HG02840 (cell line): ENCODE measurements at regions not wholly inside any gene's neighbourhood (a gene's known extent, or its start where the extent isn't known, plus 50 kb on each side); places are given as distances from the start of the nearest gene placed in this dataset.

Source experiments
- ATAC-seq: cut with Tn5 transposase; IDR thresholded peaks from one replicate; pipeline ENCODE4 v1.9.1; 2021; ENCODE audit warnings: mild to moderate bottlenecking, moderate library complexity, moderate number of reproducible peaks; ENCODE audit not compliant: unreplicated experiment, low FRiP score

GRCh38 chr20:20835897-20836296 lies 123.5 kb upstream of the RALGAPA2 start:
- ATAC-seq: no peak

DNA sequence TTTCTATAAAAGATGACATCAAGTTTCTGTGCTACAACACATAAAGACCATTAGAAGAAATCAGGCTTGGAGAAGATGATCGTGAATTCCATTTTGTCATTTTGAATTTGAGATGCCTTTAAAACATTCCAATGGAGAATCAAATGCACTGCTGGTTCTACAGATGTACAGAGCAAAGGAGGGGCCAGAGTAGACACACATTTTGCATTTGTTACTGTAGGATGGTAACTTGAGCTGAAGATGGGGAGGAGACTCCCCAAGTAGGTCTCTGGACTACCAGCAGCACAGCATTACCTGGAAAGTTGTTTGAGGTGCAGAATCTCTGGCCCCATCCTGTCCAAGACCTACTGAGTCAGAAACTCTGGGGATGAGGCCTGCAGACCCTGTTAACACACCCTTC lies 121.6 kb upstream of the RALGAPA2 start:
- no peak for ATAC-seq

GRCh38 chr20:20832715-20833114 lies 120.3 kb upstream of the RALGAPA2 start:
- ATAC-seq: no peak

- no peak for ATAC-seq
Observed at GRCh38 chr20:20831794-20832193, 119.3 kb upstream of the RALGAPA2 start.

DNA sequence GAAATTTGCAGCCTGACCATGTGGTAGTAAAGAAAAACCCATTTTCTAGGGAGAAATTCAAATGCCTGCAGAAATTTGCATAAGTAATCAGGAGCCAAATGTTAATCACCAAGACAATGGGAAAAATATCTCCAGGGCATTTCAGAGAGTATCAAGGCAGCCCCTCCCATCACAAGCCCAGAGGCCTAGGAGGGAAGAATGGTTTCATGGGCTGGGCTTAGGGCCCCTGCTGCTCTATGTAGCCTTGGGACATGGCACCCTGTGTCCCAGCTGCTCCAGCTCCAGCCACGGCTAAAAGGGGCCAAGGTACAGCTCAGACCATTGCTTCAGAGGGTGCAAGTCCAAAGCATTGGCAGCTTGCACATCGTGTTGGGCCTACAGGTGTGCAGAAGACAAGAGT lies 117.2 kb upstream of the RALGAPA2 start:
- ATAC-seq: no peak

DNA sequence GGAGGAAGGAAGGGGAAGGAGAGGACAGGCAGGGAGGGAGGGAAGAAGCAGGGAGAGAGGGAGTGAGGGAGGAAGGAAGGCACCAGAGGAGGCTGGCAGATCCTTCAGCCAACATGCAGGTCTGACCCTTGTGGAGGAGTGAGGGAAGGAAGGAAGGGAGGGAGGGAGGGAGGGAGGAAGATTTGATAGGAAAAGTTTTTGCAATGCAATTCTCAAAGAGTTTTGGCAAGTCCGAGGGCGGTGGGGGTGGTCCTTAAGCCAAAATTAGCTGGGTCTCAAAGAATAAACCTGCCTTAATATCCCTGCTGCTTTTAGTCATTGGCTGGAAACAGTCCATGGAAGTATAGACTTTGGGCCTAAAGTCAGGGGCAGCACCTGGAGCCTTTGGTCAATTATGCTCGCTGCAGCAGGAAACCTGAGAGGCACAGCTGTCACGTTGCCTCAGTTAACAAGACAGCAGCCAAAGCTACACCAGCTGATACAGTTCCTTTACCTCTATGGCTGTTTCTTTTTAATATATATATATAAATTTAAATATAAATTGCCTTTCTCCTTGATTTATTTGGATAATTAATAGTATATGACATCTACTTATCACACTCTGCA lies 115.7 kb upstream of the RALGAPA2 start:
- ATAC-seq: no peak

DNA sequence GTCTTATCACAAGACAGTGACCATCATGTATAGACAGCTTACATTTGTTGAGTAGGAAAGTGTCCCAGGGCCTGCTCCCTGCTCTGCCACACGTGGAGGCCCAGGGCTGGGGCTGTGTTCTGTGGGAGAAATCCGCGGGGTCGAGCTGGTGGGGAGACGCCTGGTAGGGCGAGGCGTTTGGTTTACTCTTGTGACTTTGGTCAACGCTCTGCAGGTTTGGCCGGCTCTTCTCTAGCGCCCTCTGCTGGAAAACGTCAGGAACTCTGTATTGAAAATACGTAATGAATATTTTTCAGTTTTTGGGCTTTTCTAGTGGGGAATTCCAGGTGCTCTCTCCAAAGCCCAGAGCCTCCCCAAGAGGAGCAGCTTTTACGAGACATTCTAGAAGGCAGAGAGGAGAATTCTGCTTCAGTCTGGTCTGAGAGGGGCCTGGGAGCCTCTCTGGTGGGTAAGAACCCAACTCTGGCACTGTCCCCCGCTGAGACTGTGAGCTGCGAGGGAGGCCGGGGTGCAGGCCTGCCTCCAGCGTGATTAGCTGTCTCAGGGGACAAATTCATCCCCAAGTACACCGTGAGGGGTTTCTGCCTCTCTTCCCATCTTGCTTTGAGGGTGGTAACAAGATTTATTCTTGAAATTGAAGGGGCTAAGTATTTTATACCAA lies 112.6 kb upstream of the RALGAPA2 start:
- no peak for ATAC-seq

DNA sequence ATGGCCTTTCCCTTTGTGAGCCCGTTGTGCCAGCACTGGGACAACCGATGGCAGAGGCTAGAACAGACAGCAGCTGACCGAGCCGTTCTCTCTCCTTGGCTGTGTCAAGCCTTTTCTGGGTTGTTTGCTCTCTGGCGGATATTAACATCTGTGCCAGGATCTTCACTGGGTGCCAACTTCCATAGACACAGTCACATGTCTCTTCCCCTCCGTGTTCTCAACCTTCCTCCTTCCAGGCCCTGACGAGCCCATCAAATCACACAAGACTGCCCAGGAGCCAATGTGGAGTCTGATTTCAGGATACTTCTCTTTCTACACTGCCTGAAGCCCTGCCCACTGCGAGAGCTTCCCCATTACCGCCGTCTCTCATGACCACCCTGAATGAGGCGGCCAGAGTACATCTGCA lies 111.0 kb upstream of the RALGAPA2 start:
- ATAC-seq: no peak

GRCh38 chr20:20821484-20822260 lies 109.2 kb upstream of the RALGAPA2 start:
- no peak for ATAC-seq

DNA sequence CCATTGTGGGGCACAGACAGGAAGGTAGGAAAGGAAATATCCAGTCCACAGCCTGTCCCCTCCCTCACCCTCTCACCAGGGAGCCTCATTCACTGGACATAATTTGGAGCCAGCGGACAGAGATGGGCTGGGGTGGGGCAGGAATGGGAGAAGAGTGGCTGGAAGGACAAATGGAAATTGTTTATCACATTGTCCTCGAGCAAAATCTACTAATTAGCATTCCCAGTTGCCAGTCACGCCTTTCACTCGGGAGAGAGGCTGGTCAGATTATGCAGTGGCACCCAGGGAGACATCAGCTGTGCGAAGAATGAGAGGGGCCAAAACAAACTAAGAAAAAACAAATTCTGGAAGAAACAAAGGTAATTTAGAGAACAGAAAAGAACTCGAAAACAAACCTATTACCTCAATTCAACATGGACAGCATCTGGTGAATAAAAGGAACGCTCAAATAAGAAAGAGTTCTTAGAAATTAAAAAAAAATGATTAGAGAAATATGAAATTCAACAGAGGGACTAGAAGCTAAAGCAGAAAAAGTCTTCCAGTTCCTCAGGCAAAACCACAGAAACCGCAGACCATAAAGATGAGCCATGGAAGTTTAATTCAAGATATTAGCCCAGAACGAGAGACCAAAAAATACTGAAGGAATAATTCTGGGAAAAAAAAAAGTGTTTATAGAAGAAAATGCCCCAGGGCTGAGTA lies 108.5 kb upstream of the RALGAPA2 start:
- no peak for ATAC-seq

- no peak for ATAC-seq
Observed at GRCh38 chr20:20820104-20820503, 107.7 kb upstream of the RALGAPA2 start.

- ATAC-seq: no peak
Observed at GRCh38 chr20:20816969-20817755, 104.7 kb upstream of the RALGAPA2 start.

- ATAC-seq: no peak
Observed at GRCh38 chr20:20815711-20816455, 103.4 kb upstream of the RALGAPA2 start.

DNA sequence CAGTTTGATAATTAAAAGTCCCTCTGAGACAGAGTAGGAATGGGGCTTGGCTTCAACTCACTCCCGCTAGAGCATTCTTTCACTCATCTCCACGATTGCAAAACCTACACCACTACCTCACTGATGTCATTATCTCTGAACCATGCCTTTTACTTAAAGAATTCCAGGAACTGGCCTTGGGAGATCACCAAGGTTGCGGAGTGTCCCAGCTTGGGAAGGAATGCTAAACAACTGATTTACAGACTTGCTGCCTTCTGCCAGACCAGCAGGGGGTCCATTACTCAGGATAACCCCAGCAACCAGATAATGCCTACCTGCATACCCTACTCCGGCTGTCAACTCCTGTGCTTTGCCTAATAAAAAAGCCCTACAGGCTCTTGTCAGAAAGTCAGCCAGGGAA lies 102.2 kb upstream of the RALGAPA2 start:
- no peak for ATAC-seq

- no peak for ATAC-seq
Observed at GRCh38 chr20:20812136-20812535, 99.7 kb upstream of the RALGAPA2 start.

DNA sequence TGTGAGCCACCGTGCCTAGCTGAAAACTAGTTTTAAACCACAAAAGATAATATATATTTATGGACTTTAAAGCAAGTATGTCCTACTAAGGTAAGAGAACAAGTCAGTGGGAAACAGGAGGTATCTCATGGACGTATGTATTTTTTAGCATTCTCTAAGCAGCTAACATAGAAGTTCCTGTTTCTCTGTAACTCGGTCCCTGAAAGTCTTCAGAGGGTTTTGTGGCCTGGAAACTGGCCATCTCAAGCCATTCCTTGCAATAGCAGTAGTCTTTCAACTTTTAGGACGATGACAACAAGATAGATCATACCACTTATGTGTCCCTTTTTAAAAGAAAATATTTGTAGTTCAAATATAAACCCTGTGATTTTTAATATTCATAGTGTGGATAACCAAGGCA lies 95.6 kb upstream of the RALGAPA2 start:
- ATAC-seq: no peak

DNA sequence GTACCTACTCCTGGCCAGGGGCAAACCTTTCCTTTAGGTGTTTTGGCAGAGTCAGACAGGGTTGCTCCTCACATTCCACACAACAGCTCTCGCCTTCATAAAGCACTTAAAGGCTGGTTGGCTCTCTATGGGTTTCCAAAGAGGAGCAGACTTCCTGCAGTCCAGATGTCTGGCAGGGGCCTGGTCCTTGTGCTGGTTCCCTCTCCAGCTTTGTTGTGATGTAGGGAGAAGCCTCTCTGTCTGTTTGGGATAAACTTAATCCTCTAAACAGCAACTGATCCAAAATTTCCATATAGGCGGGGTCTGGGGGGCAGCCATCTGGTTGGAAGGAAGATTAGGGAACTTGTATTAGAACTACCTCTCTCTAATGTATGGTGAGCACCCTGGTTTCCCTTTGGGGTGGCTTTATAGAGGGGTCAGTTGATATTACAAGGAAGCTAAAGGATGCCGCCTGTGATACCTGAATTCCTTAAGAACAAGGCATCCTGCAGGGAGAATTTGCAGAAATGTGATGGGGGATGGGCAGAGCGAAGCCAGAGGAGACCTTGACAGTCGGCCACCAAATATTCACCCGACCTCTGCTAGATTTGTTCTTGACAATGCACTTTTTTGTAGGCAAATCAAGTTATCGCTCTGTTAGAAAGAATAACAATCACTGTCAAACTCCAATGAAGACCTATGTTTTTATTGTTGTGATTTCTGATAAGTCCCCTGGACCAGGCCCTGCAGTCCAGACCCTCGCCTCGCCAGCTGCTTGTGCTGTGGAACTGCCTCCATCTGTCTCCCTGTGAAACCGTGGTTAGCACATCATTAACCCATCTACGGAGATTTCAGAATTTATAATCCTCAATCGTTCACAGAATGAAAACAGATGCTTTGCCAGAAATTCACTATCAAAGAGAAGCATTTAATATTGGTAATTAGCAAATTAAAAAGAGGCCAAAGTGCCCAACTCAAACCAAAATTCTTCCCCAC lies 94.0 kb upstream of the RALGAPA2 start:
- ATAC-seq: no peak

DNA sequence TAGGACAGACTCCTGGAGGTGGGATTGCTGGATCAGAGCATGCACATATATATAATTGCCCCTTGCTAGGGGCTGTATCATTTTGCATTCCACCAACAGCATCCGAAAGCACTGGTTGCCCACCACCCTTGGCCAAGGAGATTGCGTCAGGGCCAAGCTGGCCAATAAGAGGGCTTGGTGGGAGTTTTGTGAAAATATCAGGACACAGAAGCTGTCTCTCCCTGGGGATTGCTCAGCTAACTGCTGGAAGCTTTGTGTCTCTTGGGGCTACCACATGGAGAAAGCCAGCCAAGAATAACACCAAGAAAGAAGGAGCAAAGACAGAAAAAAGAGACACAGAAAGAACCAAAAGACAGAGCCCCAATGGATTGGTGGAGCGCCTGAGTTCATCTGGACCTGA lies 90.6 kb upstream of the RALGAPA2 start:
- ATAC-seq: no peak

DNA sequence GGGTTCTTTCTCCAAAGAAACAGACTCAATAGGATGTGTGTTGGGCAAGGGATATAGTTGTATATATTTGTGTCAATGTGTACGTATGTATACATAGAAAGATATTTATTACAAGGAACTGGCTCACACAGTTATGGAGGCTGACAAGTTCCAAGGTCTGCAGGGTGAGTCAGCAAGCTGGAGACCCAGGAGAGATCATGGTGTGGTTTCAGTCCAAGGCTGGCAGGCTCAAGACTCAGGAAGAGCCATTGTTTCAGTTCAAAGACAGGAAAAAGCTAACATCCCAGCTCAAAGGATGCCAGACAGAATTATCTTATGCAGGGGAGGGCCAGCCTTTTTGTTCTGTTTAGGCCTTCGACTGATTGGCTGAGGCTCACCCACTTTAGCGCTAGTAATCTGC lies 89.9 kb upstream of the RALGAPA2 start:
- no peak for ATAC-seq
